H7 (cell line): ENCODE measurements at regions not wholly inside any gene's neighbourhood (a gene's known extent, or its start where the extent isn't known, plus 50 kb on each side); places are given as distances from the start of the nearest gene placed in this dataset.

Experiments used
- DNase-seq: peaks from one replicate; pipeline ENCODE4 v3.0.0; 2012
- H3K27me3 ChIP-seq: 2 replicates; pipeline ENCODE4 v1.6.0; 2011; ENCODE audit warnings: mild to moderate bottlenecking, low read length; ENCODE audit not compliant: control insufficient read depth, insufficient read depth
- H3K36me3 ChIP-seq: replicated peaks from 2 replicates; pipeline ENCODE4 v1.5.1; 2011; ENCODE audit warnings: low read length; ENCODE audit not compliant: control insufficient read depth, insufficient read depth
- H3K4me3 ChIP-seq: 2 replicates; pipeline ENCODE4 v1.5.1; 2011; ENCODE audit warnings: low read depth, mild to moderate bottlenecking, control low read depth, low read length, moderate library complexity; ENCODE audit not compliant: insufficient read depth

DNA sequence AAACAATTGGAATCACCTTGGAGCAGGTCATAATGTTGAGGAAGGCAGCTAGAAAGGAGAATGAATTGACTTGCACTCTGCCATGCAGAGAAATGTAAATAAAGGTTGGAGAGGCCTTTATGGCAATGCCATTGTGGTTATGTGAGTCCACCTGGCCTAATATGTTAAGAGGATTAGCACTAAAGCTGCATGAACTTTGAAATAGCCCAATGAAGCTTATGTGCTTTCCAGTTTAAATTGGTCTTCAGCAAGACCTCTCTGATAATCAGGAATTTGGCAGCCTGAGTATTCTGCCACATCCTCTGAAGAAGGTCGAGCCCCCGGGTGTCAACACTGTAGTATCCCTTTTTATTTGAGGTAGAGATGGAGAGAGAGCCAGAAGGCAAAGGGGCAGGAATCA is 464.9 kb downstream of the CDH2 start:
- no peak overlapping the region for H3K4me3 ChIP-seq
- no peak for DNase-seq
- H3K36me3 ChIP-seq: no peaks in the 10 kb centered on the region
- no peaks in the 10 kb centered on the region for H3K27me3 ChIP-seq

DNA sequence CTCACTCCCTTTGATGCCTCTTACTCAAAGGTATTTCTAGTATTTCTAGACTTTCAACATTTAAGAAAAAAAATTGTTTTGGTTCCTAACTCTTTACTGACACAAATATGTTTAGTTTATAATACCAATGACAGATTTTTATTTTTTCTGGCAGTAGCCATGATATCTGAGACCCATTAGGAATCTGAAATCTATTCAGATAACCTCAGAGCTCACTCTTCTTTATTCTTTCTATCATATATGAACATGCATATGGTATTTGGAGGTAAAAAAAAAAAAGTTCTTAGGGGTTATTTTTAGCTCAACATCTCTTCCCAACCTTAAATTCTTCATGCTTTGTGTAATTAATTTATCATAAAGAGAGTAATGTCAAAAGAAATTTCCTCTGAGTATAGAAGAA is 465.5 kb downstream of the CDH2 start:
- no peaks in the 10 kb centered on the region for H3K27me3 ChIP-seq
- no peak for DNase-seq
- no peak overlapping the region for H3K4me3 ChIP-seq
- H3K36me3 ChIP-seq: no peaks in the 10 kb centered on the region

DNA sequence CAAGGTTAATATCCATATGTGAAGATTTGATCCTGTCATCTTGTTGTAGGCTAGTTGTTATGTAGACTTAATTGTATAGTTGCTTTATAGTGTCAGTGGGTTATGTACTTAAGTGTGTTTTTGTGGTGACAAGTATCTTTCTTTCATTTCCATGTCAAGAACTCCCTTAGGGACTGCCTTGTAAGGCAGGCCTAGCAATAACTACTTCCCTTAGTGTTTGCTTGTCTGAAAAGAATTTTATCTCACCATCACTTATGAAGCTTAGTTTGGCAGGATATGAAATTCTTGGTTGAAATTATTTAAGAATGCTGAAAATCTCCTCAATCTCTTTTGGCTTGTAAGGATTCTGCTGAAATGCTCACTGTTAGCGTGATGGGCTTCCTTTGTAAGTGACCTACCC is 467.6 kb downstream of the CDH2 start:
- no peaks in the 10 kb centered on the region for H3K36me3 ChIP-seq
- H3K4me3 ChIP-seq: no peak overlapping the region
- no peaks in the 10 kb centered on the region for H3K27me3 ChIP-seq
- DNase-seq: no peak

DNA sequence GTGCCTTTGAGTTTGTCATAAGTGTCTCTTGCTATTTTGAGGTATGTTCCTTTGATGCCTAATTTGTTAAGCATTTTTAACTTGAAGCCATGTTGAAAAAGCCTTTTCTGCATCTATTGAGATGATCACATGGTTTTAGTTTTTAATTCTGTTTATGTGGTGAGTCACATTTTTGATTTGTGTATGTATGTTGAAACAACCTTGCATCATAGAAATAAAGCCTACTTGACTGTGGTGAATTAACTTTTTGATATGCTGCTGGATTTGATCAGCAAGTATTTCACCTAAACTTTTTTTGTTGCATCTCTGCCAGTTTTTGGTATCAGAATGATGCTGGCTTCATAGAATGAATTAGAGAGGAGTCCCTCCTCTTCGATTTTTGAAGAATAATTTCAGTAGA is 469.7 kb downstream of the CDH2 start:
- Histone ChIP-seq H3K36me3 (no peaks in the 10 kb centered on the region), H3K4me3 (no peak overlapping the region), H3K27me3 (no peaks in the 10 kb centered on the region)
- no peak for DNase-seq

DNA sequence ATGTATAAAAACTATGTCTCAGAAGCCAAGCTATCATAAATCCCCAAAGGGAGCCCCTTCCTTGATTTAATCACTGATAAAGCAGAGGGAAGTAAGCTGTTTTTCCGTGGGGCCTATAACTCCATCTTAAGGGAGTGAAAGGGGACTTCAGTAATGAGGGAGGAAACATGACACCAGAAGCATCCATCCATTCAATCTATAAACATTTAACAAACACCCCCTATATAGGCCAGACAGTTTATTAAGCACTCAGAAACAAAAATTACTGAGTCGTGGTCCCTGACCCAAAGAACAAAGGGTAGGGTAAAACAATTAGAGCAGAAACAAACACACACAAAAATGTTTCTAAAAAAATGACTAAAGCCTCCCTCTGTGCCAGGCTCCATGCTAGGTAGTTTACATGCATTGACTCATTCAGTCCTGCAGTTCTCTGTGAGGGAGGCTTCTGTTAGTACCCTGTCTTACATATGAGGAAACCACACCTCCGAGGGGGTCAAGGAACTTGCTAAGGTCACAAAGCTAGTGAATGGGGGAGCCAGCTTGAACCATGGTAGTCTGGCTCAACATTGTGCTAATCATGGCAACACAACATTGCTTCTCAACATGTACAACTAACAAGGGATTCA is 472.1 kb downstream of the CDH2 start:
- Histone ChIP-seq H3K27me3 (no peaks in the 10 kb centered on the region), H3K4me3 (no peak overlapping the region), H3K36me3 (no peaks in the 10 kb centered on the region)
- no peak for DNase-seq

DNA sequence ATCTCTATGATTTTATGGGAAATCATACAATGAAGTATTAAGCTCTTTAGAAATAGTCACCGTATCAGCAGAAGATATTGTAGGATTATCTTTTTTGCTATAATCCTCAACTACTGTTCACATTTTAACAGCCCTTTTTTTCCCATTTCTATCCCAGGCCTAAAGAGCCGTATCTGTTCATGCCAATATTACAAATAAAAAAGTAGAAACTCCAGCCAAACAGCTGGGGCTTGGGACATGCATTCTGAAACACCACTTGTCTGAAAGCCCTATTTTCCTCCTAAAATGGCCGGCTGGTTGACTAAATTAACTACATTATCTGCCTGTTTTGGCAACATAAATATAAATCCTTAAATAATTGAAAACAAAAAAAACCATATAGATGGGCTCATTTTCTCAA is 477.8 kb downstream of the CDH2 start:
- H3K27me3 ChIP-seq: no peaks in the 10 kb centered on the region
- DNase-seq: no peak
- no peaks in the 10 kb centered on the region for H3K36me3 ChIP-seq
- no peak overlapping the region for H3K4me3 ChIP-seq

DNA sequence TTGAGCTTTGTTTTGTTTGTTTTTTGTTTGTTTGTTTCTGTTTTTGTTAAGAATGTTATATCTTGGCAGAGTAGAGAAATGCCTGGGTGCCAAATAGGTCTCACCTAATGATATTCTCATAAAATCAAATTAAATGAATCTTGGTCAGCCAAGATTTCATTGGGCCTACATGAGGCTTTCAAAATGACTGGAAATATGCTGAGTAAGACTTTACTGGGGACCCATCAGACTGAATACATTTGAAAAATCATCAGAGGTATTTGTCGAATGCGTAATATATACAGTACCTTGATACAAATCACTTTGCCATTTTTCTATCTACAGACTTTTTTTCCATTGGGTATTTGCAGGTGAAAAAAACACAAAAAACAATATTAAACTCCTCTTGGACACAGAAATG is 480.8 kb downstream of the CDH2 start:
- H3K27me3 ChIP-seq: no peaks in the 10 kb centered on the region
- no peaks in the 10 kb centered on the region for H3K36me3 ChIP-seq
- no peak overlapping the region for H3K4me3 ChIP-seq
- DNase-seq: no peak

DNA sequence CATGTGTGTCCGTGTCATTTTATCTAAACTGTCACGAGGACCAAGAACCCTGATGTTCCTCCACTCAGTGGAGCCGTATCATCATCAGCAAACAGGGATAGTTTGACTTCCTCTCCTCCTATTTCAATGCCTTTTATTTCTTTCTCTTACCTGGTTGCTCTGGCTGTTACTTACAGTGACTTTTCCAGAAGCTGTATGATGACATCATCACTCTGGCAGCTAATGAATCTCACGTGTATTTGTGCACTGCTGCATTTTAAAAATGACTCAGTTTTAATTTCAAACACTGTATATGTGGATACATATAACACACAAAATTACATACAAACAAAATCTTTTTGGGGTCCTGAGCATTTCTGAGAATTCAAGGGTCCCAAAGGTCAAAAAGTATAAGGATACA is 481.4 kb downstream of the CDH2 start:
- DNase-seq: no peak
- Histone ChIP-seq H3K4me3 (no peak overlapping the region), H3K36me3 (no peaks in the 10 kb centered on the region), H3K27me3 (no peaks in the 10 kb centered on the region)

DNA sequence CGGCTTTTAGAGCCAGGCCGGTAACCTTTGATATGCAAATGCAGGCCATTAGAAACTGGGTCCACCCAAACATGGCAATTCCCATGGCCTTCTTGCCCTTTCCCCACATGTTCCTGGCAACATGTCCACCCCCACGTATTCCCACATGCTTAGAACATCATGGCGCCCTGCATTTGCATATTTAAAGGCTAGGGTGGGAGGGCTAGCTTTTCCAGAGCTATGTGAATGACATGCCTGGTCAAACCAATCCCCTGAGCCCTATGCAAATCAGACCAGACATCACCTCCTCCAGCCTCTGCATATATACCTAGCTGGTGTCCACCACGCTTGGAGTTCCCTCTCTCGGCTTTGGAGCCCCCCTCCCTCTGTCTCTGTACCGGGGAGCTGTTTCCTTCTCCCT is 481.9 kb downstream of the CDH2 start:
- no peak for DNase-seq
- H3K27me3 ChIP-seq: no peaks in the 10 kb centered on the region
- H3K36me3 ChIP-seq: no peaks in the 10 kb centered on the region
- H3K4me3 ChIP-seq: no peak overlapping the region

DNA sequence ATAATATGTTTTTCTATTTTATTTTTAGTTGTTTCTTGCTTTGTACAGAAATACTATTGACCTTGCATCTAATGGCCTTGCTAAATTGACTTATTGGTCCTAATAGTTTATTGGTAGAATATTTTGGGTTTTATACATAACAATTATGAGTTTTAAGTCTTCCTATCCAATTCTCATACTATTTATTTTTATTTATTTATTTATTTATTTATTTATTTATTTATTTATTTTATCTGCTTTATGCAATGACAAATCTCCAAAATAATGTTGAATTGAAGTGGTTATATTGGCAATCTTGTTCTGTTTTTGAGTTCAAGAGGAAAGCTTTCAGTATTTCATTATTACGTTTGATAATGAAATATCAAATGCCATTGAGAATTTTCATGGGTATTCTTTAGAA is 488.3 kb downstream of the CDH2 start:
- DNase-seq: no peak
- H3K4me3 ChIP-seq: no peak overlapping the region
- H3K36me3 ChIP-seq: no peaks in the 10 kb centered on the region
- no peaks in the 10 kb centered on the region for H3K27me3 ChIP-seq

DNA sequence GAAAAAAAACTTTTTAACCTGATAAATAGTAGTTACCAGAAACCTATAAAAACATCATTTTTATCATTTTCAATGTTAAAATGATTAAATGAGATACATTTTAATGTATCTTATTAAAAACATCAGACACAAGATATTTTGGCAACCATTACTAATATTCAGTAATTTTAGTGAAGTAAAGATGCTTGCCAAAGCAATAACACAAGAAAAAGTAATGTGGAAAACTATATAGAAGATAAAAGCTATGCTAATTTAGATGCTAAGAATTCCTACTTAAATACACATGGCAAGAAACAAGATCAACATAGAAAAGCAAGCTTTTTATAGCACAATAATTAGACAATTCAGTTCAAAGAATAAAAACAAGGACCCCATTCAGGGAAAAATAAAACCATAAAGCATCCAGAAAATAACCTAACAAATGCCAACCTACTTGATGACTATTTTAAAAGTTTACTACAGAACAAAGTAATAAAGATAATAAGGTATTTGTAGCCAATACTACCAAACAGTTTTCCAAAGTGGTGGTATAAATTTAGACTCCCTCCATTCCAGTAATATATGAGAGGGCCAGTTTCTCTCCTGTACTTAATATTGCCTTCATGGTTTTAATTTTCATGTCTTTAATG is 489.5 kb downstream of the CDH2 start:
- H3K4me3 ChIP-seq: no peak overlapping the region
- DNase-seq: no peak
- H3K36me3 ChIP-seq: no peaks in the 10 kb centered on the region
- H3K27me3 ChIP-seq: no peaks in the 10 kb centered on the region

DNA sequence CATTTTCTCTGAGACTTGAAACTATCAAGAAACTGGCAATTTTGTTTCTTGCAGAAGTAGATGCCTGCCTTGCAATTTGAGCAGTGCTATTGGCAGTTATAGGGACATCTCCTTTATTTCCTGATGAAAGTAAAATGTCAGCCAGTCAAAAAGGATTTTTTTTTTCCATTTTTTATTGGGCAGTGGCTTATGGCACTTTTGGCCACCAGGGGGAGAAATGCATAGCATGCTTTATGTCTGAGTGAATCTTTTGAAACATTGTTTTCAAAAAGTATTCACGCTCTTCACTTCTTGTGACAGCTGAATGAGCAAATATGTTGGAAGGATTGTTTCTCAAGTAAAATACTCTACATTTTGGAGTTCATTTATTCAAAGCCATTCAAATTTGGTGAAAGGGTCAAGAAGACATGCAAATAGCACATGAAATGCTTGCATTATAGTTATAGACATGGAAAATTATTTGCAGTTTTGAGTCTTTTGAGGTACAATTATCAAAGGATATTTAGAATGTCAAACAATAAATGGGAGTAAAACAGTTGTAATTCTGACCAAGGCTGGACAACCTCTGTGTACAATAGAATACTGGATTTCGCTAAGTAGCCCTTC is 491.0 kb downstream of the CDH2 start:
- Histone ChIP-seq H3K36me3 (no peaks in the 10 kb centered on the region), H3K4me3 (no peak overlapping the region)
- no peak for DNase-seq

DNA sequence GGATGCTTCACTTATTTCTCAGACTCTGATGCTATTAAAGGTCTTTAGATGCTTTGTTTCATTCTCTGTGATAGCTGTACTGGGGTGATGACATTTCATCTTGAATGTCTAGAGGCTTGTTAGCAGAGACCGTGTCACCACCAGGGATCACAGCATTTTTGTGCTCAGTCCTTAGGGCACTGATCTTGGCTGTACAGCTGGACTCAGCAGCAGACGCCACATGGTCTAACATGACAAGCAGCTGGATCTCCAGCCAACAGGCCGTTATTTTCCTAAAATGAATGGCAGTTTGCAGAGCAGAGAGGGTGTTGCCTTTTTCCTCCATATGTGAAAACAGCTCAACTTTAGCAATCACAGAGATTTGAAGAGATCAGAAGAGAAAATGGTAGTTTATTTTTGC is 491.8 kb downstream of the CDH2 start:
- no peaks in the 10 kb centered on the region for H3K27me3 ChIP-seq
- no peak overlapping the region for H3K4me3 ChIP-seq
- no peaks in the 10 kb centered on the region for H3K36me3 ChIP-seq
- DNase-seq: no peak

More for the DNA sequence above, 491.0 kb downstream of the CDH2 start:
- H3K27me3 ChIP-seq: no peaks in the 10 kb centered on the region

DNA sequence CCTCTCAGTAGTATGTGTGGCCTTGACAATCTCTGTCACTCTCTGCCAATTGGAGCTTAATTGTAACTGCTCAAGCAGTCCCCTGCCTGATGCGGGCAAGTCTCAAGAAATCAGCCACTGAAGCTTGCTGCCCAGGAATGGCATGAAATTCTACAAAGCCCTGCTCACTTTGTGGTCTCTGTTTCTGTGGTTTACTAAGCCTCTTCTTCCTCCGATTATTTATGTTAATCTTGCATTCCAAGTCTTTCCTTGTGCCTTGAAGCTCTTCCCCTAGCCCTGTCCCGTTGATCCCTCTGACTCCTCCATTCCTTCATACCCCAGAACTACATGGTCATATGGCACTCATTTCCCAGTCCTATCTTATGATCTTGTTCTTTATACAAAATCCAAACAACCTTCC is 489.3 kb upstream of the CHST9 start:
- DNase-seq: no peak
- Histone ChIP-seq H3K4me3 (no peak overlapping the region), H3K36me3 (no peaks in the 10 kb centered on the region), H3K27me3 (no peaks in the 10 kb centered on the region)

DNA sequence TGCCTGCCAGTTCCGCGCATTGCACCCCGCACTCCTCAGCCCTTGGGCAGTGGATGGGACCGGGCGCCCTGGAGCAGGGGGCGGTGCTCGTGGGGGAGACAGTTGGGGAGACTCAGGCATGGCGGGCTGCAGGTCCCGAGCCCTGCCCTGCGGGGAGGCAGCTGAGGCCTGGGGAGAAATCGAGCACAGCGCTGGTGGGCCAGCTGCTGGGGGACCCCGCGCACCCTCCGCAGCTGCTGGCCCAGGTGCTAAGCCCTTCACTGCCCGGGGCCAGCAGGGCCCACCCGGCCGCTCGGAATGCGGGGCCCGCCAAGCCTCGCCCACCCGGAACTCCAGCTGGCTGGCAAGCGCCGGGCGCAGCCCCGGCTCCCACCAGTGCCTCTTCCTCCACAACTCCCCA is 488.8 kb upstream of the CHST9 start:
- Histone ChIP-seq H3K36me3 (no peaks in the 10 kb centered on the region), H3K4me3 (no peak overlapping the region), H3K27me3 (no peaks in the 10 kb centered on the region)
- DNase-seq: no peak
